ENCODE measurements at regions not wholly inside any gene's neighbourhood (a gene's known extent, or its start where the extent isn't known, plus 50 kb on each side); places are given as distances from the start of the nearest gene placed in this dataset.

GRCh38 chr15:87736401-87736800 is 520.1 kb downstream of the NTRK3 start:
- TF ChIP-seq CTCF (IDR thresholded peaks at IDR 0.05) = no peak
- no peak overlapping the region for H3K27ac ChIP-seq
- H3K4me3 ChIP-seq = no peak overlapping the region
- DNase-seq = no peak
- no peaks in the 10 kb centered on the region for H3K27me3 ChIP-seq
- no peaks in the 10 kb centered on the region for H3K4me1 ChIP-seq
- H3K36me3 ChIP-seq = no peaks in the 10 kb centered on the region
- no peaks in the 10 kb centered on the region for H3K9me3 ChIP-seq
- intact Hi-C loops (cut with DNase I; ENCODE audit: low total_unique reads) = no loop called here

GRCh38 chr15:87735522-87735921 is 521.0 kb downstream of the NTRK3 start:
- no peak for DNase-seq
- H3K4me3 ChIP-seq = no peak overlapping the region
- no peaks in the 10 kb centered on the region for H3K36me3 ChIP-seq
- H3K27me3 ChIP-seq = no peaks in the 10 kb centered on the region
- H3K27ac ChIP-seq = no peak overlapping the region
- no peaks in the 10 kb centered on the region for H3K9me3 ChIP-seq
- no peak for TF ChIP-seq CTCF (IDR thresholded peaks at IDR 0.05)
- intact Hi-C loops (cut with DNase I; ENCODE audit: low total_unique reads) = no loop called here
- H3K4me1 ChIP-seq = no peaks in the 10 kb centered on the region

GRCh38 chr15:87734571-87735373 is 521.8 kb downstream of the NTRK3 start:
- intact Hi-C loops (cut with DNase I; ENCODE audit: low total_unique reads) = no loop called here
- Histone ChIP-seq H3K36me3 (no peaks in the 10 kb centered on the region), H3K4me3 (no peak overlapping the region), H3K9me3 (no peaks in the 10 kb centered on the region), H3K27ac (no peak overlapping the region), H3K4me1 (no peaks in the 10 kb centered on the region), H3K27me3 (no peaks in the 10 kb centered on the region)
- no peak for DNase-seq
- no peak for TF ChIP-seq CTCF (IDR thresholded peaks at IDR 0.05)

GRCh38 chr15:87733977-87734376 is 522.6 kb downstream of the NTRK3 start:
- no peaks in the 10 kb centered on the region for H3K36me3 ChIP-seq
- no peak overlapping the region for H3K27ac ChIP-seq
- intact Hi-C loops (cut with DNase I; ENCODE audit: low total_unique reads) = no loop called here
- DNase-seq = no peak
- no peaks in the 10 kb centered on the region for H3K4me1 ChIP-seq
- H3K9me3 ChIP-seq = no peaks in the 10 kb centered on the region
- H3K4me3 ChIP-seq = no peak overlapping the region
- H3K27me3 ChIP-seq = no peaks in the 10 kb centered on the region
- TF ChIP-seq CTCF (IDR thresholded peaks at IDR 0.05) = no peak

GRCh38 chr15:87733541-87733941 is 523.0 kb downstream of the NTRK3 start:
- Histone ChIP-seq H3K36me3 (no peaks in the 10 kb centered on the region), H3K4me3 (no peak overlapping the region), H3K27me3 (no peaks in the 10 kb centered on the region), H3K9me3 (no peaks in the 10 kb centered on the region), H3K27ac (no peak overlapping the region), H3K4me1 (no peaks in the 10 kb centered on the region)
- no peak for DNase-seq
- TF ChIP-seq CTCF (IDR thresholded peaks at IDR 0.05) = no peak
- intact Hi-C loops (cut with DNase I; ENCODE audit: low total_unique reads) = no loop called here

Data from tibial artery (tissue), 4 donors.